Adrenal gland (tissue), 9 donors: ENCODE measurements at regions not wholly inside any gene's neighbourhood (a gene's known extent, or its start where the extent isn't known, plus 50 kb on each side); places are given as distances from the start of the nearest gene placed in this dataset.

Experiments used
- DNase-seq, 7 donors: peaks; one replicate each; pipeline ENCODE4 v3.0.0-alpha.2; 2019 to 2020
- H3K27ac ChIP-seq, 5 donors: fragments of 200-600 bp; sonication (generic) in 4 of 5; 1 replicate in 3 of 5; 2 replicates in 2 of 5; pipeline versions ENCODE4 v1.5.1 to v1.8.0; 2016 to 2020; ENCODE audit warnings: mild to moderate bottlenecking in 1 of 5
- H3K27me3 ChIP-seq: fragments of 200-600 bp; 2 replicates; pipeline ENCODE4 v1.8.0; 2021
- H3K36me3 ChIP-seq, 2 donors: fragments of 200-600 bp; replicated peaks in 1 of 2; 1 replicate in 1 of 2; 2 replicates in 1 of 2; pipeline versions ENCODE4 v1.5.1 to v1.8.0; 2018 to 2022
- H3K4me1 ChIP-seq, 2 donors: fragments of 200-600 bp; replicated peaks in 1 of 2; 1 replicate in 1 of 2; 2 replicates in 1 of 2; pipeline versions ENCODE4 v1.5.1 to v1.8.0; 2018 to 2021
- H3K4me3 ChIP-seq, 4 donors: fragments of 200-600 bp; sonication (generic) in 3 of 4; one replicate each; pipeline ENCODE4 v1.5.1; 2016 to 2018
- H3K9me3 ChIP-seq, 3 donors: fragments of 200-600 bp; sonication (generic) in 1 of 3; replicated peaks in 1 of 3; 1 replicate in 2 of 3; 2 replicates in 1 of 3; pipeline versions ENCODE4 v1.5.1 to v1.8.0; 2016 to 2021
- CTCF ChIP-seq, 6 experiments: fragments of 450-650 bp in 4 of 6; fragments of 200-600 bp in 2 of 6; sonication (generic) in 1 of 6; IDR thresholded peaks; 1 replicate in 5 of 6; 2 replicates in 1 of 6; pipeline versions ENCODE4 v1.5.1 to v1.8.0; 2016 to 2021; ENCODE audit warnings: antibody characterized with exemption in 6 of 6, mild to moderate bottlenecking in 2 of 6, moderate library complexity in 1 of 6
- POLR2A ChIP-seq, 2 donors: fragments of 450-650 bp; IDR thresholded peaks; one replicate each; pipeline ENCODE4 v1.6.1; 2017; ENCODE audit warnings: antibody characterized with exemption in 2 of 2, mild to moderate bottlenecking in 2 of 2, moderate library complexity in 1 of 2
- WGBS, 4 donors: extraction: QIAGEN DNeasy Blood & Tissue Kit in 2 of 4; methylation state at CpG; one replicate each; pipeline versions ENCODE4 v1.1.5 to v1.1.7; 2013 to 2017; 5-methylcytosine and 5-hydroxymethylcytosine counted together
- intact Hi-C, 2 donors: fragments of 100-400 bp; cut with DNase I; formaldehyde crosslinking; loops; one replicate each; pipeline versions ENCODE4 v1.14.1 to v1.15.0; 2022 to 2023
- donor health status: healthy with polysubstance abuse.
- donor health status: Bipolar disorder and iron deficiency.
- donor health status: DM: yes; HTN: yes; CAD: no.
- donor health status: DM: no; HTN: no; CAD: no.
- donor health status: DM: no; HTN: no; CAD: no.

- Histone ChIP-seq H3K9me3 (no peaks in the 10 kb centered on the region), H3K27me3 (no peaks in the 10 kb centered on the region), H3K4me3 (no peak overlapping the region), H3K36me3 (no peaks in the 10 kb centered on the region), H3K4me1 (no peaks in the 10 kb centered on the region), H3K27ac (no peak overlapping the region)
- no peak for DNase-seq
- intact Hi-C loops, result no loop called here
- TF ChIP-seq CTCF (IDR thresholded peaks at IDR 0.05) (no peak), POLR2A (IDR thresholded peaks at IDR 0.05) (no peak)
These were observed 56.3 kb upstream of the ARL15 start for GRCh38 chr5:54366707-54367106.

GRCh38 chr5:54363669-54364068 is 53.3 kb upstream of the ARL15 start:
- H3K27me3 ChIP-seq, result no peaks in the 10 kb centered on the region
- no peaks in the 10 kb centered on the region for H3K9me3 ChIP-seq
- H3K4me1 ChIP-seq, result no peaks in the 10 kb centered on the region
- TF ChIP-seq POLR2A (IDR thresholded peaks at IDR 0.05) (no peak), CTCF (IDR thresholded peaks at IDR 0.05) (no peak)
- DNase-seq, result no peak
- H3K36me3 ChIP-seq, result no peaks in the 10 kb centered on the region
- H3K4me3 ChIP-seq, result no peak overlapping the region
- H3K27ac ChIP-seq, result no peak overlapping the region
- intact Hi-C loops, result no loop called here

GRCh38 chr5:54362992-54363625 is 52.7 kb upstream of the ARL15 start:
- Histone ChIP-seq H3K4me1 (no peaks in the 10 kb centered on the region), H3K27ac (no peak overlapping the region), H3K9me3 (no peaks in the 10 kb centered on the region), H3K4me3 (no peak overlapping the region), H3K27me3 (no peaks in the 10 kb centered on the region), H3K36me3 (no peaks in the 10 kb centered on the region)
- intact Hi-C loops, result no loop called here
- TF ChIP-seq POLR2A (IDR thresholded peaks at IDR 0.05) (no peak), CTCF (IDR thresholded peaks at IDR 0.05) (no peak)
- no peak for DNase-seq

GRCh38 chr5:54362434-54362833 is 52.1 kb upstream of the ARL15 start:
- Histone ChIP-seq H3K4me1 (no peaks in the 10 kb centered on the region), H3K27me3 (no peaks in the 10 kb centered on the region), H3K27ac (no peak overlapping the region), H3K36me3 (no peaks in the 10 kb centered on the region), H3K9me3 (no peaks in the 10 kb centered on the region), H3K4me3 (no peak overlapping the region)
- 32 to 52% (median 40%) methylated on average over 2 of the region's 2 CpGs for WGBS, 4 donors
- TF ChIP-seq CTCF (IDR thresholded peaks at IDR 0.05) (no peak), POLR2A (IDR thresholded peaks at IDR 0.05) (no peak)
- intact Hi-C loops, result no loop called here
- no peak for DNase-seq
